Sigmoid colon (tissue), 6 donors: ENCODE measurements at regions not wholly inside any gene's neighbourhood (a gene's known extent, or its start where the extent isn't known, plus 50 kb on each side); places are given as distances from the start of the nearest gene placed in this dataset.
"Not testable (repeated sequence)": the region's sequence is repeated elsewhere in the genome, so short reads cannot be mapped to it uniquely, and the experiment has no call there.

ENCODE experiments used
- DNase-seq: peaks from one replicate; pipeline ENCODE4 v3.0.0-alpha.2; 2019
- H3K27ac ChIP-seq, 4 donors: fragments of 200-600 bp; sonication (generic); one replicate each; pipeline ENCODE4 v1.5.1; 2016 to 2019; ENCODE audit warnings: mild to moderate bottlenecking in 1 of 4
- H3K27me3 ChIP-seq, 3 donors: fragments of 200-600 bp; sonication (generic); one replicate each; pipeline ENCODE4 v1.5.1; 2019; ENCODE audit warnings: mild to moderate bottlenecking in 1 of 3
- H3K36me3 ChIP-seq, 4 donors: fragments of 200-600 bp; sonication (generic); one replicate each; pipeline ENCODE4 v1.5.1; 2016 to 2019
- H3K4me1 ChIP-seq, 4 donors: fragments of 200-600 bp; sonication (generic); one replicate each; pipeline ENCODE4 v1.5.1; 2017 to 2019
- H3K4me3 ChIP-seq, 4 donors: fragments of 200-600 bp; sonication (generic); one replicate each; pipeline ENCODE4 v1.5.1; 2017 to 2019; ENCODE audit warnings: mild to moderate bottlenecking in 2 of 4, moderate library complexity in 1 of 4
- H3K9me3 ChIP-seq, 4 donors: fragments of 200-600 bp in 3 of 4; sonication (generic) in 3 of 4; one replicate each; pipeline versions ENCODE4 v1.5.1 to v1.6.1; 2013 to 2019
- EP300 ChIP-seq, 4 donors: sonication (generic); formaldehyde crosslinking; IDR thresholded peaks; one replicate each; pipeline ENCODE4 v1.6.1; 2017; ENCODE audit warnings: antibody characterized with exemption in 4 of 4
- POLR2A ChIP-seq, 2 donors: fragments of 450-650 bp; IDR thresholded peaks; one replicate each; pipeline ENCODE4 v1.6.1; 2016; ENCODE audit warnings: antibody characterized with exemption in 2 of 2, mild to moderate bottlenecking in 2 of 2, moderate library complexity in 2 of 2
- POLR2AphosphoS5 ChIP-seq, 4 donors: sonication (generic); formaldehyde crosslinking; IDR thresholded peaks; one replicate each; pipeline ENCODE4 v1.6.1; 2017; ENCODE audit warnings: antibody characterized with exemption in 4 of 4
- WGBS, 2 donors: extraction: QIAGEN DNeasy Blood & Tissue Kit; methylation state at CpG; one replicate each; pipeline ENCODE4 v1.1.7; 2013; 5-methylcytosine and 5-hydroxymethylcytosine counted together
- intact Hi-C: fragments of 100-400 bp; cut with DNase I; formaldehyde crosslinking; loops from one replicate; pipeline ENCODE4 v1.15.1; 2023
- TF ChIP-seq, protein P1 (sequence below), 4 experiments: fragments of 450-650 bp in 3 of 4; fragments of 200-600 bp in 1 of 4; IDR thresholded peaks; one replicate each; pipeline ENCODE4 v1.5.1; 2016 to 2019; ENCODE audit warnings: antibody characterized with exemption in 4 of 4, mild to moderate bottlenecking in 3 of 4, moderate library complexity in 2 of 4
- donor health status: healthy with polysubstance abuse.
- donor health status: healthy.

DNA sequence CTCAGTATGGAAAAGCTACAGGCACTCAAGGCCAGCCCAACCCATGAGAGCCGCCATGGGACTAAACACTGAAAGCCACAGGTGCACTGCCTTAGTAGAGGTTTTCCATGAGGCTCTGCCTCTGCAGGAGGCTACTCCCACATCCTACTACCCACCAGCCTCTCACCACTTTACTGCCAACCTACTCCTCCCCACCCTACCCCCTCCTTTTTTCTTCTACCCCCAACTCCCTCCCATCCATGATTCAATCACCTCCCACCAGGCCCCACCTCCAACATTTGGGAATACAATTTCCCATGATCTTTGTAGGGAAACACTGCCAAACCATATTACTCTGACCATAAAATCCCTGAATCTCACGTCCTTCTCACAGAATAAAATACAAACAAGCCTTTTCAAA, 101.6 kb upstream of the CTSV start:
- Histone ChIP-seq H3K27me3 (no peaks in the 10 kb centered on the region), H3K36me3 (no peaks in the 10 kb centered on the region), H3K27ac (no peak overlapping the region), H3K9me3 (no peaks in the 10 kb centered on the region), H3K4me3 (no peak overlapping the region), H3K4me1 (no peaks in the 10 kb centered on the region)
- TF ChIP-seq, protein P1, sequence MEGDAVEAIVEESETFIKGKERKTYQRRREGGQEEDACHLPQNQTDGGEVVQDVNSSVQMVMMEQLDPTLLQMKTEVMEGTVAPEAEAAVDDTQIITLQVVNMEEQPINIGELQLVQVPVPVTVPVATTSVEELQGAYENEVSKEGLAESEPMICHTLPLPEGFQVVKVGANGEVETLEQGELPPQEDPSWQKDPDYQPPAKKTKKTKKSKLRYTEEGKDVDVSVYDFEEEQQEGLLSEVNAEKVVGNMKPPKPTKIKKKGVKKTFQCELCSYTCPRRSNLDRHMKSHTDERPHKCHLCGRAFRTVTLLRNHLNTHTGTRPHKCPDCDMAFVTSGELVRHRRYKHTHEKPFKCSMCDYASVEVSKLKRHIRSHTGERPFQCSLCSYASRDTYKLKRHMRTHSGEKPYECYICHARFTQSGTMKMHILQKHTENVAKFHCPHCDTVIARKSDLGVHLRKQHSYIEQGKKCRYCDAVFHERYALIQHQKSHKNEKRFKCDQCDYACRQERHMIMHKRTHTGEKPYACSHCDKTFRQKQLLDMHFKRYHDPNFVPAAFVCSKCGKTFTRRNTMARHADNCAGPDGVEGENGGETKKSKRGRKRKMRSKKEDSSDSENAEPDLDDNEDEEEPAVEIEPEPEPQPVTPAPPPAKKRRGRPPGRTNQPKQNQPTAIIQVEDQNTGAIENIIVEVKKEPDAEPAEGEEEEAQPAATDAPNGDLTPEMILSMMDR (IDR thresholded peaks at IDR 0.05), result no peak
- intact Hi-C loops, result no loop called here
- 52 to 67% methylated on average over 2 of the region's 2 CpGs for WGBS, 2 donors
- DNase-seq, result no peak

DNA sequence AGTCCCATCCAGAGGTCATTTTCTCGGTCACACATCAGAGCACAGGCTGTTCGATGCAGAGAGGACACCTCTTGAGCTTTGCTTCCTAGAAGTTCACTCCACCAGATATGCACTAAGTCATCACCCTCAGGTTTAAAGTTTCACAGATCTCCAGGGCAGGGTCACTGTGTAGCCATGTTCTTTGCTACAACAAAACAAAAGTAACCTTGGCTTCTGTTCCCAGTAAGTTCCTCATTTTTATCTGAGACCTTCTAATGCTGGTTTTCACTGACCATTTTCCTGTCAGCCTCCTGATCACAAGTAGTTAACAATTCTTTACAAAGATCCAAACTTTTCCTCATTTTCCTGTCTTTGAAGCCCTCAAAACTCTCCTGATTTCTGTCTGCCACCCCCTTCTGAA, 97.5 kb upstream of the CTSV start:
- TF ChIP-seq POLR2A (IDR thresholded peaks at IDR 0.05) (no peak), EP300 (IDR thresholded peaks at IDR 0.05) (no peak), POLR2AphosphoS5 (IDR thresholded peaks at IDR 0.05) (no peak)
- TF ChIP-seq, protein P1 (IDR thresholded peaks at IDR 0.05), result no peak
- Histone ChIP-seq H3K4me3 (no peak overlapping the region), H3K36me3 (no peaks in the 10 kb centered on the region), H3K9me3 (no peaks in the 10 kb centered on the region), H3K27ac (no peak overlapping the region), H3K27me3 (no peaks in the 10 kb centered on the region), H3K4me1 (no peaks in the 10 kb centered on the region)
- WGBS, 2 donors, result 63 to 87% methylated on average over 2 of the region's 2 CpGs
- intact Hi-C loops, result no loop called here
- no peak for DNase-seq

GRCh38 chr9:97133966-97134365, 95.0 kb upstream of the CTSV start:
- H3K36me3 ChIP-seq, H3K4me1 ChIP-seq, H3K27me3 ChIP-seq, intact Hi-C loops, H3K9me3 ChIP-seq, H3K27ac ChIP-seq, H3K4me3 ChIP-seq, DNase-seq: not testable (repeated sequence)
- 92 to 94% methylated on average over 4 of the region's 4 CpGs for WGBS, 2 donors

DNA sequence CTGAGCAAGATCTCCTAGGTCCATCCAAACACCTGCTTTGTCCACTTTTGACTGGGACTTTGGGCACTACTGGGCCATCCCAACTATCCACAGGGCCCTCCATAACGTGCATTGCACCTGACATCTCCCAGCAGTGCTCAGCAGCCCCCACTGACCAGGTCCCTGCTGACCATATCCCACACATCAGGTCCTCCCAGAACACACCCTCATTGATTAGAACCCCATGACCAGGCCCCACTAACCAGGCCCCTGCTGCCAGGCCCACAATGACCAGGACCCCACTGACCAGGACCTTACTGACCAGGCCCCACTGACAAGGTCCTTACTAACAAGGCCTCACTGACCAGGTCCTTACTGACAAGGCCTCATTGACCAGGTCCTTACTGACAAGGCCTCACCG, 93.9 kb upstream of the CTSV start:
- DNase-seq, result no peak
- 90 to 92% methylated on average over 2 of the region's 2 CpGs for WGBS, 2 donors
- H3K4me1 ChIP-seq, result no peaks in the 10 kb centered on the region
- H3K27ac ChIP-seq, result no peak overlapping the region
- intact Hi-C loops, result no loop called here
- H3K36me3 ChIP-seq, result no peaks in the 10 kb centered on the region
- no peaks in the 10 kb centered on the region for H3K9me3 ChIP-seq
- TF ChIP-seq POLR2A (IDR thresholded peaks at IDR 0.05) (no peak), POLR2AphosphoS5 (IDR thresholded peaks at IDR 0.05) (no peak), EP300 (IDR thresholded peaks at IDR 0.05) (no peak)
- TF ChIP-seq, protein P1 (IDR thresholded peaks at IDR 0.05), result no peak
- H3K4me3 ChIP-seq, result no peak overlapping the region
- H3K27me3 ChIP-seq, result no peaks in the 10 kb centered on the region

- DNase-seq, H3K4me1 ChIP-seq, H3K36me3 ChIP-seq, intact Hi-C loops, H3K9me3 ChIP-seq, H3K27me3 ChIP-seq, H3K4me3 ChIP-seq, H3K27ac ChIP-seq: not testable (repeated sequence)
- WGBS, 2 donors, result 92 to 96% methylated on average over 16 of the region's 16 CpGs
Measured at GRCh38 chr9:97130864-97131263, 91.9 kb upstream of the CTSV start.

DNA sequence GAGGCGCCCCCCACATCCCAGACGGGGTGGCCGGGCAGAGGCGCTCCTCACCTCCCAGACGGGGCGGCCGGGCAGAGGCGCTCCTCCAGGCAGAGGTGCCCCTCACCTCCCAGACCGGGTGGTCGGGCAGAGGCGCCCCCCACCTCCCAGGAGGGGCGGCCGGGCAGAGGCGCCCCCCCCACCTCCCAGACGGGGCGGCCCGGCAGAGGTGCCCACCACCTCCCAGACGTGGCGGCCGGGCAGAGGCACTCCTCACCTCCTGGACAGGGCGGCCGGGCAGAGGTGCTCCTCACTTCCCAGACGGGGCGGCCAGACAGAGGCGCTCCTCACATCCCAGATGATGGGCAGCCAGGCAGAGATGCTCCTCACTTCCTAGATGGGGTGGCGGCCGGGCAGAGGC, 91.4 kb upstream of the CTSV start:
- H3K4me1 ChIP-seq, H3K27me3 ChIP-seq, DNase-seq, H3K36me3 ChIP-seq, H3K4me3 ChIP-seq, intact Hi-C loops, H3K27ac ChIP-seq, H3K9me3 ChIP-seq: not testable (repeated sequence)
- 95 to 98% methylated on average over 27 of the region's 27 CpGs for whole genome bisulfite sequencing, 2 donors

DNA sequence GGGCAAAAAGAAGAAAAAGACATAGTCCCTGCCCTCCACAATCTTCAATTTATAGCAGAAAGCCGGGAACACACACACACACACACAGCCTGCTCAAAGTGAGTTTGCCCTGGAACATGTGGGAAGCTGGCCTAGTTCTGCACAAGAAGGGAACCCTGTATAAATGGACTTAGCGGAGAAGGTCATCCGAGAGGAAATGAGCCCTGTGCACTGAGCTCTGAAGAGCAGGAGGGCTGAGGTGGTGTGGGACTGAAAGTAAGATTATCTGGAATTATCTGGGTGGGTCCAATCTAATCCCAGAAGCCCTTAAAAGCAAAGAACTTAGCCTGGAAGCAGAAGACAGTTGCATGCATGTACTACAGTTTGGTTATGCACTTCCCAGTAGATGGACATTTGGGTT, 90.0 kb upstream of the CTSV start:
- no peak for DNase-seq
- H3K27me3 ChIP-seq, result no peaks in the 10 kb centered on the region
- no peak overlapping the region for H3K4me3 ChIP-seq
- 89 to 92% methylated on average over 3 of the region's 3 CpGs for WGBS, 2 donors
- no peaks in the 10 kb centered on the region for H3K36me3 ChIP-seq
- no peak for TF ChIP-seq POLR2A (IDR thresholded peaks at IDR 0.05)
- TF ChIP-seq POLR2AphosphoS5 (IDR thresholded peaks at IDR 0.05), result no peak
- TF ChIP-seq EP300 (IDR thresholded peaks at IDR 0.05), result no peak
- TF ChIP-seq, protein P1 (IDR thresholded peaks at IDR 0.05), result no peak
- no peaks in the 10 kb centered on the region for H3K4me1 ChIP-seq
- H3K9me3 ChIP-seq, result no peaks in the 10 kb centered on the region
- H3K27ac ChIP-seq, result no peak overlapping the region
- intact Hi-C loops, result no loop called here
